MV-4-11 (cell line): ENCODE measurements at regions not wholly inside any gene's neighbourhood (a gene's known extent, or its start where the extent isn't known, plus 50 kb on each side); places are given as distances from the start of the nearest gene placed in this dataset.
"Not testable (repeated sequence)": the region's sequence is repeated elsewhere in the genome, so short reads cannot be mapped to it uniquely, and the experiment has no call there.

Experiments
- DNase-seq: peaks from one replicate; lab custom pipeline; 2025; lab: John Stamatoyannopoulos, UW

DNA sequence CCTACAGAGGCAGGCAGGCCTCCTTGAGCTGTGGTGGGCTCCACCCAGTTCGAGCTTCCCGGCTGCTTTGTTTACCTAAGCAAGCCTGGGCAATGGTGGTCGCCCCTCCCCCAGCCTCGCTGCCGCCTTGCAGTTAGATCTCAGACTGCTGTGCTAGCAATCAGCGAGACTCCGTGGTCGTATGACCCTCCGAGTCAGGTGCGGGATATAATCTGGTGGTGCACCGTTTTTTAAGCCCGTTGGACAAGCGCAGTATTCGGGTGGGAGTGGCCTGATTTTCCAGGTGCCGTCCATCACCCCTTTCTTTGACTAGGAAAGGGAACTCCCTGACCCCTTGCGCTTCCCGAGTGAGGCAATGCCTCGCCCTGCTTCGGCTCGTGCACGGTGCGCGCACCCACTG lies 407.6 kb downstream of the NTRK2 start:
- not testable (repeated sequence) for DNase-seq
